ENCODE measurements at regions not wholly inside any gene's neighbourhood (a gene's known extent, or its start where the extent isn't known, plus 50 kb on each side); places are given as distances from the start of the nearest gene placed in this dataset.

DNA sequence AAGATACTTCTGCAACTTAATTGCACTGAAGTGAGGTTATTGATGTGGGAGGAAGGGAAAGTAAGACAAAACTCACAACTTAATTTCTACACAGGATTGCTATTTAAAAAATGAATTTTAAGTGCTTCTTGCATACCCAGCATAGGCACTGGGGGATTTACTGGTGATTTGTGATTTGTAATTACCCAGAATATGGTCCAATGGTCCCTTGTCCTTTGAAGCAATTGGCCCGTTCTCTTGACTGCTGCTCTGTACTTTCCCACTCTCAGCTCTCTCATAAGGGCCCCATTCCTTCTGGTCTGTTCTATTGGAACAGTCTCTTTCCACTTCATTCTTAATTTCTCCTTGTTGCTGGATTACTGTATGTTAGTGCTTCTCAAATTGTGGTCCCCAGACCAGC, 75.4 kb upstream of the SPATA31D4 start:
- no peaks in the 10 kb centered on the region for H3K4me1 Mint-ChIP-seq (ENCODE audit: insufficient read depth, unreplicated experiment)
- BruUV-seq (replicated peaks): no TSS peak

DNA sequence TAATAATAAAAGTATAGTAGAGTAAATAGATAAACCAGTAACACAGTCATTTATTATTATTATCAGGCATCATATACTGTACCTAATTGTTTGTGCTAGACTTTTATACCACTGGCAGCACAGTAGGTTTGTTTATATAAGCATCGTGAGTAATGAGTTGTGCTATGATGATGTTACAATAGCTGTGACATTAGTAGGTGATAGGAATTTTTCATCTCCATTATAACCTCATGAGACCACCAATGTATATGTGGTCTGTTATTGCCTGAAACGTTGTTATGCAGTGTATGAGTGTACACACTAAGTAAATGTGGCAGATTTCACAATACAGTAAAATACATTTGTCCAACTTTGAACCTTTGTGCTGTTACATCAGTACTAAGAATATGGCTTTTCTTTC, 72.7 kb upstream of the SPATA31D4 start:
- BruUV-seq (replicated peaks): no TSS peak
- Mint-ChIP-seq H3K27ac (ENCODE audit: low read depth, unreplicated experiment) (no peak overlapping the region), H3K4me1 (ENCODE audit: insufficient read depth, unreplicated experiment) (no peaks in the 10 kb centered on the region), H3K36me3 (ENCODE audit: insufficient read depth, unreplicated experiment) (peaks cover 6% of the 10 kb centered on the region), H3K27me3 (ENCODE audit: insufficient read depth, unreplicated experiment) (no peaks in the 10 kb centered on the region), H3K9me3 (ENCODE audit: unreplicated experiment) (no peaks in the 10 kb centered on the region), H3K4me3 (ENCODE audit: unreplicated experiment) (no peak overlapping the region)
- TF ChIP-seq, protein P1, sequence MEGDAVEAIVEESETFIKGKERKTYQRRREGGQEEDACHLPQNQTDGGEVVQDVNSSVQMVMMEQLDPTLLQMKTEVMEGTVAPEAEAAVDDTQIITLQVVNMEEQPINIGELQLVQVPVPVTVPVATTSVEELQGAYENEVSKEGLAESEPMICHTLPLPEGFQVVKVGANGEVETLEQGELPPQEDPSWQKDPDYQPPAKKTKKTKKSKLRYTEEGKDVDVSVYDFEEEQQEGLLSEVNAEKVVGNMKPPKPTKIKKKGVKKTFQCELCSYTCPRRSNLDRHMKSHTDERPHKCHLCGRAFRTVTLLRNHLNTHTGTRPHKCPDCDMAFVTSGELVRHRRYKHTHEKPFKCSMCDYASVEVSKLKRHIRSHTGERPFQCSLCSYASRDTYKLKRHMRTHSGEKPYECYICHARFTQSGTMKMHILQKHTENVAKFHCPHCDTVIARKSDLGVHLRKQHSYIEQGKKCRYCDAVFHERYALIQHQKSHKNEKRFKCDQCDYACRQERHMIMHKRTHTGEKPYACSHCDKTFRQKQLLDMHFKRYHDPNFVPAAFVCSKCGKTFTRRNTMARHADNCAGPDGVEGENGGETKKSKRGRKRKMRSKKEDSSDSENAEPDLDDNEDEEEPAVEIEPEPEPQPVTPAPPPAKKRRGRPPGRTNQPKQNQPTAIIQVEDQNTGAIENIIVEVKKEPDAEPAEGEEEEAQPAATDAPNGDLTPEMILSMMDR (IDR thresholded peaks at IDR 0.05; ENCODE audit: unreplicated experiment): no peak
- ChIA-PET CTCF (interaction anchor here (0.9 kb wide), 1 partner anchor 84 kb away, joined by 4 read pairs; no protein-coding TSS in a partner anchor), POLR2A (interaction anchor here (0.6 to 1.4 kb wide), 4 partner anchors 10 to 177 kb away, joined by 3 to 4 read pairs (median 4); no protein-coding TSS in a partner anchor)
- DNase-seq (ENCODE audit: unreplicated experiment): peak; percentile 27
- intact Hi-C loops (cut with micrococcal nuclease): no loop called here

More for the DNA sequence above, 75.4 kb upstream of the SPATA31D4 start:
- ChIA-PET POLR2A (no interaction called here), CTCF (interaction anchor here (2.0 kb wide), 1 partner anchor 10 kb away, joined by 6 read pairs; no protein-coding TSS in a partner anchor)
- Mint-ChIP-seq H3K4me3 (ENCODE audit: unreplicated experiment) (no peak overlapping the region), H3K9me3 (ENCODE audit: unreplicated experiment) (no peaks in the 10 kb centered on the region), H3K27me3 (ENCODE audit: insufficient read depth, unreplicated experiment) (no peaks in the 10 kb centered on the region), H3K36me3 (ENCODE audit: insufficient read depth, unreplicated experiment) (peaks cover 4% of the 10 kb centered on the region), H3K27ac (ENCODE audit: low read depth, unreplicated experiment) (no peak overlapping the region)
- DNase-seq (ENCODE audit: unreplicated experiment): no peak
- TF ChIP-seq, protein P1 (IDR thresholded peaks at IDR 0.05; ENCODE audit: unreplicated experiment): no peak
- intact Hi-C loops (cut with micrococcal nuclease): no loop called here

DNA sequence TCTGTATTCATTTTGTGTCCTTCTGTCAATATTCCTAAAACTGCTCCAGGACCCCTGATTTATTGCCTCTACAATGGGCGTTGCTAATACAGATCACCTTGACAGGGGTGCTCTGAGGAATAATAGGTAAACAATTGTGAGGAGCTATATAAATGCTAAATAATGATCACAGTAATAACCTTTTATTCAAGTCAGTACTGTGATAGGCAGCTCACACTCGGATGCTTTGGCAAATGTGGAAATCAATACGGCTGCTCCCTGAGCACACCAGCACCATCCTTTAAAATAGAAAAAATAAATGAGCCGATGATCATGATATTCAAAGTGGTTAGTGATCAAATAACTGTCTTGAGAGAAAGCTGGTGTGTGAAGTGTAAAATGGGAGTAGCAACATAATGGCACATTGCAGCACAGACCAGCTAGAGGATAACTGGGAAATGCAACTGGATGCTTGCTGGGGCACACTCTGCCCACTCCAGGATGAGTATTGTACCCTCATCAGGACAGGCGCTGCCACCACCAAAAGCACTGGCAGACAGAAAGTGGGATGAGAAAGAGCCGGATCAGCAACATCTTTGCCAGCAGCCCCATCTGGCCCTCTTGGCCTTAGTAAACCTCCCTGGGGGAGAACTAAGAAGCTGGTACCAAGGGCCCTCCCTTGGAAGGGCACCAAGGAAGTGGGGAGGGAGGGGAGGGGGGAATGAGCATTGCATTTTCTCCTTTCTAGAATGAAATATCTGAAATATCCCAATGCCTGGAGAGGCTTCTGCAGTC, 69.4 kb upstream of the SPATA31D4 start:
- TF ChIP-seq, protein P1 (IDR thresholded peaks at IDR 0.05; ENCODE audit: unreplicated experiment): no peak
- no peaks in the 10 kb centered on the region for H3K27me3 Mint-ChIP-seq (ENCODE audit: insufficient read depth, unreplicated experiment)
- peaks cover 6% of the 10 kb centered on the region for H3K36me3 Mint-ChIP-seq (ENCODE audit: insufficient read depth, unreplicated experiment)
- DNase-seq (ENCODE audit: unreplicated experiment): no peak
- POLR2A ChIA-PET: no interaction called here
- no TSS peak for BruUV-seq (replicated peaks)
- H3K4me1 Mint-ChIP-seq (ENCODE audit: insufficient read depth, unreplicated experiment): peaks cover 6% of the 10 kb centered on the region
- no peaks in the 10 kb centered on the region for H3K9me3 Mint-ChIP-seq (ENCODE audit: unreplicated experiment)
- CTCF ChIA-PET: interaction anchor here (2.8 kb wide), 1 partner anchor 10 kb away, joined by 19 read pairs; no protein-coding TSS in a partner anchor
- intact Hi-C loops (cut with micrococcal nuclease): no loop called here
- no peak overlapping the region for H3K4me3 Mint-ChIP-seq (ENCODE audit: unreplicated experiment)
- no peak overlapping the region for H3K27ac Mint-ChIP-seq (ENCODE audit: low read depth, unreplicated experiment)

DNA sequence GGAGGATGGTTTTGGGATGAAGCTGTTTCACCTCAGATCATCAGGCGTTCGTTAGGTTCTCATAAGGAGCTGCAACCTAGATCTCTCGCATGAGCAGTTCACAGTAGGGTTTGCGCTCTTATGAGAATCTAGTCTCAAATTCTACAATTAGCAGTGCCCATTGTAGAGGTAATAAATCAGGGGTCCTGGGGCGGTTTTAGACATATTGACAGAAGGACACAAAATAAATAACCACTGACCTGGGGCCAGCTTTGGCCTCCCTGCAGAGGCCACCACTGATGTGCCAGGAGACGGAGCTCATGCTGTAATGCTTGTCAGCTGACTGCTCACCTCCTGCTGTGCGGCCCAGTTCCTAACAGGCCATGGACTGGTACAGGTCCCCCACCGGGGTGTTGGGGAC, 67.6 kb upstream of the SPATA31D4 start:
- Mint-ChIP-seq H3K27ac (ENCODE audit: low read depth, unreplicated experiment) (no peak overlapping the region), H3K27me3 (ENCODE audit: insufficient read depth, unreplicated experiment) (no peaks in the 10 kb centered on the region), H3K36me3 (ENCODE audit: insufficient read depth, unreplicated experiment) (peaks cover 6% of the 10 kb centered on the region), H3K4me1 (ENCODE audit: insufficient read depth, unreplicated experiment) (peaks cover 6% of the 10 kb centered on the region), H3K9me3 (ENCODE audit: unreplicated experiment) (no peaks in the 10 kb centered on the region), H3K4me3 (ENCODE audit: unreplicated experiment) (no peak overlapping the region)
- DNase-seq (ENCODE audit: unreplicated experiment): no peak
- ChIA-PET CTCF (interaction anchor here (0.7 to 1.0 kb wide), 2 partner anchors 48 to 1001 kb away, joined by 3 read pairs; no protein-coding TSS in a partner anchor), POLR2A (interaction anchor here (0.6 kb wide), 1 partner anchor 652 kb away, joined by 3 read pairs; no protein-coding TSS in a partner anchor)
- intact Hi-C loops (cut with micrococcal nuclease): no loop called here
- TF ChIP-seq, protein P1 (IDR thresholded peaks at IDR 0.05; ENCODE audit: unreplicated experiment): no peak
- no TSS peak for BruUV-seq (replicated peaks)

All from MCF 10A (cell line).